OCI-LY1 (cell line): ENCODE measurements at regions not wholly inside any gene's neighbourhood (a gene's known extent, or its start where the extent isn't known, plus 50 kb on each side); places are given as distances from the start of the nearest gene placed in this dataset.

Source experiments
- EZH2 ChIP-seq: fragments of 200-600 bp; sonication (generic), shearing (Covaris generic); IDR thresholded peaks from 2 replicates; pipeline ENCODE4 v1.8.0; 2017; ENCODE audit warnings: borderline replicate concordance, mixed run types, mild to moderate bottlenecking, antibody characterized with exemption, low read length, moderate library complexity, mixed read lengths
- TF ChIP-seq, protein P1 (sequence below): fragments of 200-600 bp; sonication (generic), shearing (Covaris generic); IDR thresholded peaks from 2 replicates; pipeline ENCODE4 v1.5.1; 2017; ENCODE audit warnings: mild to moderate bottlenecking, antibody characterized with exemption, low read length, moderate library complexity, mixed read lengths

DNA sequence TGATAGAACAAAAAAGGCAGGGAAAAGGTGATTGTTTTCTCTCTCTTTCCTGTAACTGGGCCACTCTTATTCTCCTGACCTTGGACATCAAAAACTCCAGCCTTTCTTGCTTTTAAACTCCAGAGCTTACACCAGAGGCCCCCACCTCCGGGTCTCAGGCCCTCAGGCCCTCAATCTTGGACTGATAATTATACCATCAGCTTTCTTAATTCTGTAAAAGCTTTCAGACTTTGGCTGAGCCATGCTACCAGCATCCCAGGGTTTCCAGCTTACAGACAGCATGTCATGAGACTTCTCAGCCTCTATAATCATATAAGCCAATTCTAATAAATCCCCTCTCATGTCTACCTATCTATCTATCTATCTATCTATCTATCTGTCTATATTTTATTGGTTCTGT, 137.7 kb downstream of the SNX18 start:
- TF ChIP-seq, protein P1, sequence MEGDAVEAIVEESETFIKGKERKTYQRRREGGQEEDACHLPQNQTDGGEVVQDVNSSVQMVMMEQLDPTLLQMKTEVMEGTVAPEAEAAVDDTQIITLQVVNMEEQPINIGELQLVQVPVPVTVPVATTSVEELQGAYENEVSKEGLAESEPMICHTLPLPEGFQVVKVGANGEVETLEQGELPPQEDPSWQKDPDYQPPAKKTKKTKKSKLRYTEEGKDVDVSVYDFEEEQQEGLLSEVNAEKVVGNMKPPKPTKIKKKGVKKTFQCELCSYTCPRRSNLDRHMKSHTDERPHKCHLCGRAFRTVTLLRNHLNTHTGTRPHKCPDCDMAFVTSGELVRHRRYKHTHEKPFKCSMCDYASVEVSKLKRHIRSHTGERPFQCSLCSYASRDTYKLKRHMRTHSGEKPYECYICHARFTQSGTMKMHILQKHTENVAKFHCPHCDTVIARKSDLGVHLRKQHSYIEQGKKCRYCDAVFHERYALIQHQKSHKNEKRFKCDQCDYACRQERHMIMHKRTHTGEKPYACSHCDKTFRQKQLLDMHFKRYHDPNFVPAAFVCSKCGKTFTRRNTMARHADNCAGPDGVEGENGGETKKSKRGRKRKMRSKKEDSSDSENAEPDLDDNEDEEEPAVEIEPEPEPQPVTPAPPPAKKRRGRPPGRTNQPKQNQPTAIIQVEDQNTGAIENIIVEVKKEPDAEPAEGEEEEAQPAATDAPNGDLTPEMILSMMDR: no peak
- no peak for TF ChIP-seq EZH2
